T-cell (primary cell): ENCODE measurements at regions not wholly inside any gene's neighbourhood (a gene's known extent, or its start where the extent isn't known, plus 50 kb on each side); places are given as distances from the start of the nearest gene placed in this dataset.

Experiments
- ATAC-seq, 4 experiments: fragments of 200-7000 bp in 3 of 4; fragments of 150-1000 bp in 1 of 4; cut with Tn5 transposase; replicated peaks in 1 of 4; 1 replicate in 3 of 4; 2 replicates in 1 of 4; pipeline ENCODE4 v1.10.0; 2021; ENCODE audit warnings: moderate library complexity in 3 of 4, mild to moderate bottlenecking in 2 of 4, moderate number of reproducible peaks in 1 of 4
- CTCF ChIA-PET, 2 donors: fragments of 300-600 bp; sonication (Branson Sonifier 250); formaldehyde crosslinking; loops; one replicate each; lab custom pipeline; 2022; ENCODE audit warnings: antibody characterized with exemption in 2 of 2; lab: Charles Lee
- POLR2A ChIA-PET, 2 donors: fragments of 300-600 bp; sonication (Branson Sonifier 250); formaldehyde crosslinking; loops; one replicate each; lab custom pipeline; 2022; ENCODE audit warnings: antibody characterized with exemption in 2 of 2; lab: Charles Lee
- DNase-seq, 35 experiments: peaks; one replicate each; pipeline versions ENCODE4 v3.0.0 to v3.0.0-alpha.2; 2013 to 2023
- H3K27ac ChIP-seq: one replicate; pipeline ENCODE4 v1.5.1; 2013; ENCODE audit warnings: low read length
- H3K27me3 ChIP-seq, 2 experiments: replicated peaks in 1 of 2; 1 replicate in 1 of 2; 2 replicates in 1 of 2; pipeline versions ENCODE4 v1.6.1 to v1.7.0; 2013; ENCODE audit warnings: low read length in 1 of 2, mixed read lengths in 1 of 2; ENCODE audit not compliant: control insufficient read depth in 2 of 2, insufficient read depth in 2 of 2; ENCODE audit errors: extremely low read depth in 1 of 2
- H3K36me3 ChIP-seq, 2 donors: 1 replicate in 1 of 2; 2 replicates in 1 of 2; pipeline versions ENCODE4 v1.6.1 to v1.7.0; 2013; ENCODE audit warnings: low read length in 1 of 2; ENCODE audit not compliant: control insufficient read depth in 2 of 2, insufficient read depth in 1 of 2; ENCODE audit errors: extremely low read depth in 1 of 2
- H3K4me1 ChIP-seq, 2 experiments: 1 replicate in 1 of 2; 2 replicates in 1 of 2; pipeline versions ENCODE4 v1.6.1 to v1.7.0; 2013; ENCODE audit warnings: low read length in 2 of 2, mixed read lengths in 1 of 2; ENCODE audit not compliant: insufficient read depth in 2 of 2, control insufficient read depth in 1 of 2; ENCODE audit errors: extremely low read depth in 1 of 2
- H3K4me3 ChIP-seq, 2 donors: 1 replicate in 1 of 2; 2 replicates in 1 of 2; pipeline versions ENCODE4 v1.5.1 to v1.7.0; 2013; ENCODE audit warnings: mild to moderate bottlenecking in 2 of 2, low read length in 1 of 2, moderate library complexity in 1 of 2; ENCODE audit not compliant: control insufficient read depth in 1 of 2; ENCODE audit errors: extremely low read depth in 1 of 2
- H3K9me3 ChIP-seq: 2 replicates; pipeline ENCODE4 v1.7.0; 2013
- H3K27ac Mint-ChIP-seq, 2 donors: one replicate each; pipeline ENCODE4 v1.8.0; 2020 to 2021; ENCODE audit warnings: mild to moderate bottlenecking in 2 of 2, mixed read lengths in 2 of 2
- H3K27me3 Mint-ChIP-seq, 2 donors: one replicate each; pipeline ENCODE4 v1.8.0; 2021 to 2022; ENCODE audit warnings: mixed read lengths in 2 of 2
- H3K36me3 Mint-ChIP-seq: one replicate; pipeline ENCODE4 v1.8.0; 2021; ENCODE audit warnings: mixed read lengths
- H3K4me1 Mint-ChIP-seq, 3 donors: one replicate each; pipeline ENCODE4 v1.8.0; 2020 to 2022; ENCODE audit warnings: mixed read lengths in 3 of 3, mild to moderate bottlenecking in 1 of 3
- H3K4me3 Mint-ChIP-seq, 3 donors: one replicate each; pipeline ENCODE4 v1.8.0; 2020 to 2022; ENCODE audit warnings: mild to moderate bottlenecking in 3 of 3, mixed read lengths in 3 of 3, moderate library complexity in 3 of 3
- H3K9me3 Mint-ChIP-seq, 3 donors: one replicate each; pipeline ENCODE4 v1.8.0; 2020 to 2022; ENCODE audit warnings: mixed read lengths in 3 of 3
- WGBS: methylation state at CpG from one replicate; pipeline ENCODE4 v1.1.5; 2013; ENCODE audit warnings: missing lambda C conversion rate; ENCODE audit not compliant: insufficient coverage; 5-methylcytosine and 5-hydroxymethylcytosine counted together

DNA sequence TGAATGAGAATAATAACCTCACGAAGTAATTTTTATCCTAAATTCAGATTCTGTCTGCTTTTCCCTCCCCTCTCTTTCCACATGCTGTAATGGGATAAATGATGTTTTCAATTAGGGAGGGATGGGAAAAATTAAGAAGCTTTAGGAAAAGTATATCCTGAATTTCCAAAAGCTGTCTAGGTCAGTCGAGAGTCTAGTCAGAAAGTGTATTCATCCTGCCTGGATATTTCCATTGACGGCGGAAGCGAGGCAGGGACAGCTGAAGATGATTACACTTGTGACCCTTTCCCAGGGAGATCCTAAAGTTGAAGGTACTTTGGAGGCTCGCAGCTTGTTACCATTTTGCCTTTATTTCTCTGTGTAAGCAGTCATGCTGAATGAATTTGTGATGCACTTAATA, 204.1 kb downstream of the ZNF365 start:
- no peaks in the 10 kb centered on the region for H3K4me1 Mint-ChIP-seq
- CTCF ChIA-PET, result interaction anchor here in 1 of 2 donors (0.6 kb wide), 1 partner anchor 1192 kb away, joined by 3 read pairs; no protein-coding TSS in a partner anchor
- no peaks in the 10 kb centered on the region for H3K9me3 Mint-ChIP-seq
- Histone ChIP-seq H3K27me3 (peaks cover 0 to 3% of the 10 kb centered on the region in 2 experiments), H3K27ac (no peak overlapping the region), H3K4me3 (no peak overlapping the region), H3K4me1 (no peaks in the 10 kb centered on the region), H3K36me3 (no peaks in the 10 kb centered on the region), H3K9me3 (no peaks in the 10 kb centered on the region)
- DNase-seq, result no peak
- no peaks in the 10 kb centered on the region for H3K36me3 Mint-ChIP-seq
- ATAC-seq, result no peak
- H3K4me3 Mint-ChIP-seq, result no peak overlapping the region
- WGBS, result 88% methylated on average over 4 of the region's 6 CpGs
- POLR2A ChIA-PET, result no interaction called here
- H3K27ac Mint-ChIP-seq, result no peak overlapping the region
- peaks cover 3 to 4% of the 10 kb centered on the region in 2 donors for H3K27me3 Mint-ChIP-seq

DNA sequence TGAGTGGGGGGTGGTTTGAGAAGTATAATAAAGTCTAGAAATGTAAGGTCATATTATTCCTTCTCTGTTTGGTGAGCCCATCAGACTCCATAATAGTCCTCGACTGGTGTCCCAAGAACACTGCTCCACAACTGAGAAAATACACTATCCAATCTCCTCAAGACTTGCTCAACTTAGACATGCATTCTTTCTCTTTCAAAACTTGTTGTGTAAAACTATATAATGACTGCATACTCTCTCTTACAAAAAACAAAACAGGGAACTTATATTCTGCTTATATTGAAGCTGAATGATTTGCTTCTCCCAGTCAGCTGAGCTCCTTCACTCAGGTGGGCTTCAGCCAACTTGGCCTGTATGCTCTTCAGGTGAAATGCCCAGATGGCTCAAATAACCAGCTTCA, 204.7 kb downstream of the ZNF365 start:
- Mint-ChIP-seq H3K27ac (no peak overlapping the region), H3K4me1 (no peaks in the 10 kb centered on the region), H3K4me3 (no peak overlapping the region), H3K36me3 (no peaks in the 10 kb centered on the region), H3K9me3 (no peaks in the 10 kb centered on the region), H3K27me3 (peaks cover 3 to 6% of the 10 kb centered on the region in 2 donors)
- DNase-seq (no peak), ATAC-seq (no peak)
- Histone ChIP-seq H3K4me3 (no peak overlapping the region), H3K4me1 (no peaks in the 10 kb centered on the region), H3K36me3 (no peaks in the 10 kb centered on the region), H3K27ac (no peak overlapping the region), H3K9me3 (no peaks in the 10 kb centered on the region), H3K27me3 (peaks cover 0 to 3% of the 10 kb centered on the region in 2 experiments)
- 20% methylated on average over 1 of the region's 1 CpG for WGBS
- ChIA-PET CTCF (no interaction called here), POLR2A (no interaction called here)

DNA sequence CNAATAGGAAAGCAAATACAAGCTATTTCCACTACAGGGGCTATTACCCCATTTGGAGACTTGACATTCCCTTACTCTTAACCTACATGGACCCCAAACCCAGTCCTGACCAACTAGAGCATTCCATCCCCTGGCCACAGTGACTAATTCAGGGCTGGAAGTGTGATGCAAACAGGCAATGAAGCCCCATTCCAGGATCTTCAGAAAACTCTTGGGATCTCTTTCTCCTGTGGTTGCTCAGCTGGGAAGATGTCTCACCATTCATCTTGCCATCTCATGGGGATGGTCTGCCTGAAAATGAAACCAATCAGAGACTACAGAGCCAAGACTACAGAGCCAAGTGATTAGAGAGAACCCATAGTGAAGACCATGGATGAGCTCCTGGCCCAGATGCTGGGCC, 206.2 kb downstream of the ZNF365 start:
- POLR2A ChIA-PET, result interaction anchor here in 1 of 2 donors (0.6 kb wide), 1 partner anchor 39 kb away, joined by 3 read pairs; no protein-coding TSS in a partner anchor
- Histone ChIP-seq H3K36me3 (no peaks in the 10 kb centered on the region), H3K27me3 (peaks cover 0 to 3% of the 10 kb centered on the region in 2 experiments), H3K27ac (no peak overlapping the region), H3K4me1 (no peaks in the 10 kb centered on the region), H3K4me3 (no peak overlapping the region), H3K9me3 (no peaks in the 10 kb centered on the region)
- H3K4me1 Mint-ChIP-seq, result no peaks in the 10 kb centered on the region
- H3K27me3 Mint-ChIP-seq, result peaks cover 2 to 4% of the 10 kb centered on the region in 2 donors
- no peaks in the 10 kb centered on the region for H3K9me3 Mint-ChIP-seq
- no peak for ATAC-seq
- H3K36me3 Mint-ChIP-seq, result no peaks in the 10 kb centered on the region
- no peak for DNase-seq
- no peak overlapping the region for H3K27ac Mint-ChIP-seq
- CTCF ChIA-PET, result interaction anchor here in 1 of 2 donors (0.6 kb wide), 2 partner anchors 450 to 587 kb away, joined by 3 to 9 read pairs; no protein-coding TSS in a partner anchor
- no peak overlapping the region for H3K4me3 Mint-ChIP-seq

DNA sequence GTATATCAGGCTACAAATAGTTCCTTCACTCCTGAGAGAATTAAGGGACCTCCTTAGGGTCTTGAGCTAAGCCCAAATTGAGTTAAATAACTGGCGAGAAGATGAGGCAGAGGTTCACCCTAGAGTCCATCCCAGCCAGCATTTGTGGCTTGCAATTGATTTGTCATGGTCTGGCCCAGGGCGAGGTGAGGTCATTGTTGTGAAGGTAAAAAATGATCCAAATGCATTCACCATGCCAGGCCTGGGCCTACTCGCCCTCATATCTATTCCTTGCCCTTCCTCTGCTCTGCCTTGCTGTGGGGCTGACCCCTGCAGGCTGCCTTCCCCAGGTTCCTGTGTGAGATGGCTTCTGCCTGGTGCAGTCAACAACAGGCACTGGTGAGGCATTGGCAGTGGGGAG, 207.2 kb downstream of the ZNF365 start:
- Histone ChIP-seq H3K9me3 (no peaks in the 10 kb centered on the region), H3K36me3 (no peaks in the 10 kb centered on the region), H3K4me3 (no peak overlapping the region), H3K27ac (no peak overlapping the region), H3K4me1 (no peaks in the 10 kb centered on the region), H3K27me3 (peaks cover 0 to 3% of the 10 kb centered on the region in 2 experiments)
- Mint-ChIP-seq H3K27ac (no peak overlapping the region), H3K4me1 (no peaks in the 10 kb centered on the region), H3K9me3 (no peaks in the 10 kb centered on the region), H3K36me3 (no peaks in the 10 kb centered on the region), H3K4me3 (no peak overlapping the region), H3K27me3 (peaks cover 2 to 4% of the 10 kb centered on the region in 2 donors)
- ChIA-PET CTCF (no interaction called here), POLR2A (no interaction called here)
- DNase-seq (no peak), ATAC-seq (no peak)
- WGBS, result no CpG with 5 or more reads among the region's 3 CpGs

DNA sequence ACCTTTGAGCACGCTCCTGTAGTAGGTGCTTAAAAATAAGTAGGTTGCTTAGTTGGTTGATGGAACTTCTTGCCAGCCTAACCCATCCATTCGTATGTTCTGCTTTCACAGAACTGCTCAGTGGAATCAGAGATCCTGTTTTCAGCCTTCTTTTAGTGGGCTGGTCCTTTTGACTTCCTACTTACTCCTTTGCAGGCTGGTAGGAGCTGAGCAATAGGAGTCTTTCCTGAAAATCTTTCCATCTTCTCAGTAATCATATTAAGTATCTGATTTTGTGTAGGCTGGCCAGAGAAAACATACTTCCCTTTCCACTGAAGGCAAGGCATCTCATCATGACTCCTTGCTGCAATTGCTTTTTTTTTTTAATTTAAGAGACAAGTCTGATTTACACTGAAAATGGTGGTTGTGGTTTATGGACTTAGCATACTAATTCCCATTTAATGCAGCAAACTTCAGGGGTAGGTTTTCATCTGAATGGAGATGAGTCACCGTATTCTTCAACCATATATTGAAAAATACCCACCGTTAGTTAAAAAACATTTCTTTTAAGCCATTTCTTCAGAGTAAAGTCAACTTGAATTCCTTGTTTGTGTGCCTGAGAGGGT, 208.0 kb downstream of the ZNF365 start:
- H3K36me3 Mint-ChIP-seq, result no peaks in the 10 kb centered on the region
- WGBS, result 60% methylated on average over 1 of the region's 4 CpGs
- no peak overlapping the region for H3K4me3 Mint-ChIP-seq
- ChIA-PET CTCF (no interaction called here), POLR2A (no interaction called here)
- no peaks in the 10 kb centered on the region for H3K9me3 Mint-ChIP-seq
- no peak for DNase-seq
- Histone ChIP-seq H3K4me3 (no peak overlapping the region), H3K27me3 (peaks cover 0 to 3% of the 10 kb centered on the region in 2 experiments), H3K36me3 (no peaks in the 10 kb centered on the region), H3K27ac (no peak overlapping the region), H3K4me1 (no peaks in the 10 kb centered on the region), H3K9me3 (no peaks in the 10 kb centered on the region)
- no peak overlapping the region for H3K27ac Mint-ChIP-seq
- H3K27me3 Mint-ChIP-seq, result peaks cover 2 to 4% of the 10 kb centered on the region in 2 donors
- no peaks in the 10 kb centered on the region for H3K4me1 Mint-ChIP-seq
- no peak for ATAC-seq

DNA sequence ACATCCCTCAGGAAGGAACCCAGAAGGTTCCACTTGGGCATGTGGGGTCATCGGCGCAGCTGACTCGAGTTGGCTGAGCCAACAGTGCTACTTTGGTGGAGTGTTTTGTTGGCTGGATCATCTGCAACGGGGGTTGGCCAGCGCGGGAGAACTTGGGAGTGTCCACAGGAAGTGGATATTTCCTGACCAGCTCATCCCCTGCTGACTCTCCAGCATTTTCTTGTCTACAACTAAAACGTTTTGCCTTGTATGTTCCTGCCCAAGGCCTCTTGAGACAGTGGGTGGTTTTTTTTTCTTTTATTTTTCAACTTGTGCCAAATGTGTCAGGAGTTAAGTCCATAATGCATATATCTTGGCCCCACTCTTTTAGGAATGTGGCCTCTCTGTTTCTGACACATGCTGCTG, 208.6 kb downstream of the ZNF365 start:
- no peak overlapping the region for H3K27ac ChIP-seq
- ChIA-PET CTCF (no interaction called here), POLR2A (no interaction called here)
- no peaks in the 10 kb centered on the region for H3K9me3 ChIP-seq
- no peak overlapping the region for H3K4me3 ChIP-seq
- ATAC-seq, result no peak
- no peaks in the 10 kb centered on the region for H3K36me3 ChIP-seq
- no peaks in the 10 kb centered on the region for H3K36me3 Mint-ChIP-seq
- no peak overlapping the region for H3K27ac Mint-ChIP-seq
- no peaks in the 10 kb centered on the region for H3K4me1 Mint-ChIP-seq
- H3K4me3 Mint-ChIP-seq, result no peak overlapping the region
- H3K4me1 ChIP-seq, result no peaks in the 10 kb centered on the region
- WGBS, result 93% methylated on average over 3 of the region's 7 CpGs
- H3K27me3 Mint-ChIP-seq, result peaks cover 2 to 4% of the 10 kb centered on the region in 2 donors
- H3K9me3 Mint-ChIP-seq, result no peaks in the 10 kb centered on the region
- H3K27me3 ChIP-seq, result peaks cover 0 to 3% of the 10 kb centered on the region in 2 experiments
- no peak for DNase-seq
